HepG2 (cell line): ENCODE measurements at regions not wholly inside any gene's neighbourhood (a gene's known extent, or its start where the extent isn't known, plus 50 kb on each side); places are given as distances from the start of the nearest gene placed in this dataset.
A peak's percentile ranks its signal among the peaks of the same experiment; 100 is the strongest.

Experiments used
- ATAC-seq: fragments of 200-7000 bp; cut with Tn5 transposase; 3 replicates; pipeline ENCODE4 v1.9.1; 2020; ENCODE audit warnings: mild to moderate bottlenecking, moderate library complexity
- BruUV-seq: library from RNA; stranded (reverse); fragments of 400-500 nt; replicated peaks from 2 replicates; lab custom pipeline; 2021; lab: Mats Ljungman, UMichigan
- CTCF ChIA-PET: fragments of 300-600 bp; formaldehyde crosslinking; extraction: SDS; loops from one replicate; lab custom pipeline; 2021; ENCODE audit warnings: low total read pairs, inconsistent platforms, low intra/inter-chr PET ratio; lab: Yijun Ruan, JAX
- POLR2A ChIA-PET: fragments of 350-600 bp; sonication (Branson Sonifier 250); formaldehyde crosslinking; loops from one replicate; lab custom pipeline; 2020; ENCODE audit warnings: antibody characterized with exemption, inconsistent platforms; lab: Yijun Ruan, JAX
- DNase-seq: peaks from one replicate; pipeline ENCODE4 v3.0.0-alpha.2; 2015; ENCODE audit warnings: low spot score
- FAIRE-seq: peaks from 3 replicates; lab custom pipeline; 2011; peaks lifted over from hg19 to GRCh38; lab: Jason Lieb, UNC
- H2AFZ ChIP-seq: one replicate; pipeline ENCODE4 v1.6.1; 2011; ENCODE audit warnings: low read length, inconsistent platforms
- H3K27ac ChIP-seq: fragments of 300-600 bp; 3 replicates; pipeline ENCODE4 v1.8.0; 2011; ENCODE audit warnings: mixed run types, mild to moderate bottlenecking, mixed read lengths, low read length, inconsistent platforms; ENCODE audit not compliant: insufficient read depth; ENCODE audit errors: extremely low read length
- H3K27me3 ChIP-seq, 2 experiments: fragments of 200-600 bp in 1 of 2; 2 replicates in 1 of 2; 3 replicates in 1 of 2; pipeline versions ENCODE4 v1.6.0 to v1.8.0; 2011; ENCODE audit warnings: low read length in 2 of 2, mild to moderate bottlenecking in 2 of 2, moderate library complexity in 2 of 2, inconsistent platforms in 1 of 2; ENCODE audit not compliant: insufficient read depth in 2 of 2, control insufficient read depth in 1 of 2
- H3K36me3 ChIP-seq, 2 experiments: fragments of 200-600 bp in 1 of 2; replicated peaks in 1 of 2; 2 replicates in 1 of 2; 3 replicates in 1 of 2; pipeline versions ENCODE4 v1.5.1 to v1.8.0; 2011; ENCODE audit warnings: low read length in 2 of 2, inconsistent platforms in 1 of 2; ENCODE audit not compliant: insufficient read depth in 2 of 2, control insufficient read depth in 1 of 2
- H3K4me1 ChIP-seq: 2 replicates; pipeline ENCODE4 v1.5.1; 2012; ENCODE audit warnings: low read length, inconsistent platforms; ENCODE audit not compliant: insufficient read depth
- H3K4me2 ChIP-seq: 2 replicates; pipeline ENCODE4 v1.6.0; 2011; ENCODE audit warnings: low read depth, low read length, inconsistent platforms
- H3K4me3 ChIP-seq, 3 experiments: fragments of 200-600 bp in 1 of 3; sonication (generic), shearing (Covaris generic) in 1 of 3; replicated peaks in 1 of 3; 2 replicates each; pipeline ENCODE4 v1.5.1; 2011 to 2016; ENCODE audit warnings: low read length in 3 of 3, inconsistent platforms in 2 of 3, low read depth in 2 of 3, mild to moderate bottlenecking in 2 of 3, control low read depth in 1 of 3, mixed read lengths in 1 of 3; ENCODE audit not compliant: insufficient read depth in 1 of 3
- H3K79me2 ChIP-seq: one replicate; pipeline ENCODE4 v1.6.1; 2011; ENCODE audit warnings: low read length, inconsistent platforms; ENCODE audit not compliant: insufficient read depth
- H3K9ac ChIP-seq: 2 replicates; pipeline ENCODE4 v1.6.0; 2011; ENCODE audit warnings: mild to moderate bottlenecking, low read depth, low read length, inconsistent platforms; ENCODE audit not compliant: insufficient read depth
- H3K9me3 ChIP-seq: 2 replicates; pipeline ENCODE4 v1.5.1; 2012; ENCODE audit warnings: mild to moderate bottlenecking, low read length
- H4K20me1 ChIP-seq: 2 replicates; pipeline ENCODE4 v1.6.0; 2011; ENCODE audit warnings: inconsistent platforms, mild to moderate bottlenecking, low read length, moderate library complexity; ENCODE audit not compliant: insufficient read depth
- ARHGAP35 ChIP-seq: sonication (generic); formaldehyde crosslinking; IDR thresholded peaks from 2 replicates; pipeline ENCODE4 v1.9.0; 2022; ENCODE audit warnings: mild to moderate bottlenecking, inconsistent platforms, moderate library complexity, missing genetic modification reagents, borderline replicate concordance
- ATAD3A ChIP-seq: sonication (generic); formaldehyde crosslinking; IDR thresholded peaks from 2 replicates; pipeline ENCODE4 v1.4.0; 2020; ENCODE audit warnings: missing genetic modification reagents
- BRD4 ChIP-seq: sonication (generic); formaldehyde crosslinking; IDR thresholded peaks from 2 replicates; pipeline ENCODE4 v1.4.0; 2020; ENCODE audit warnings: missing genetic modification reagents
- FIP1L1 ChIP-seq: fragments of 200-400 bp; formaldehyde crosslinking; IDR thresholded peaks from 2 replicates; pipeline ENCODE4 v1.6.1; 2018; ENCODE audit warnings: low read depth, mild to moderate bottlenecking, low read length, moderate library complexity, borderline replicate concordance; ENCODE audit not compliant: insufficient read depth
- GABPB1 ChIP-seq: IDR thresholded peaks from 2 replicates; pipeline ENCODE4 v1.6.1; 2016; ENCODE audit warnings: mild to moderate bottlenecking, missing genetic modification reagents, moderate library complexity, missing compliant biosample characterization
- HMGXB4 ChIP-seq, 2 experiments: sonication (generic) in 1 of 2; formaldehyde crosslinking in 1 of 2; IDR thresholded peaks; 2 replicates each; pipeline versions ENCODE4 v1.4.0 to v1.6.1; 2018 to 2020; ENCODE audit warnings: missing genetic modification reagents in 2 of 2, borderline replicate concordance in 1 of 2, low read depth in 1 of 2, mild to moderate bottlenecking in 1 of 2, missing biosample characterization in 1 of 2
- MAFF ChIP-seq: IDR thresholded peaks from 2 replicates; pipeline ENCODE4 v1.6.1; 2011; ENCODE audit warnings: low read depth, low read length, improper control_type of control experiment
- MAFK ChIP-seq, 2 experiments: IDR thresholded peaks in 1 of 2; conservative IDR thresholded peaks in 1 of 2; 2 replicates each; pipeline ENCODE4 v1.6.1; 2011; ENCODE audit warnings: improper control_type of control experiment in 2 of 2, low read length in 2 of 2
- MEIS1 ChIP-seq: sonication (generic); formaldehyde crosslinking; IDR thresholded peaks from 2 replicates; pipeline ENCODE4 v1.9.0; 2021; ENCODE audit warnings: mild to moderate bottlenecking, missing genetic modification reagents, moderate library complexity, borderline replicate concordance
- MXI1 ChIP-seq: IDR thresholded peaks from 3 replicates; pipeline ENCODE4 v1.6.1; 2012; ENCODE audit warnings: low read depth, low read length, inconsistent platforms, borderline replicate concordance
- RAD21 ChIP-seq: fragments of 450-650 bp; formaldehyde crosslinking; IDR thresholded peaks from 2 replicates; pipeline ENCODE4 v1.5.0; 2020; ENCODE audit warnings: mild to moderate bottlenecking
- SNAPC5 ChIP-seq: sonication (generic); formaldehyde crosslinking; IDR thresholded peaks from 2 replicates; pipeline ENCODE4 v1.8.1; 2023; ENCODE audit warnings: mild to moderate bottlenecking, missing genetic modification reagents, borderline replicate concordance
- SRY ChIP-seq: sonication (generic); formaldehyde crosslinking; IDR thresholded peaks from 2 replicates; pipeline ENCODE4 v1.8.0; 2022; ENCODE audit warnings: mild to moderate bottlenecking, missing genetic modification reagents
- U2AF2 ChIP-seq: fragments of 200-400 bp; formaldehyde crosslinking; IDR thresholded peaks from 2 replicates; pipeline ENCODE4 v1.6.1; 2017; ENCODE audit warnings: low read depth, mild to moderate bottlenecking, low read length
- ZFP82 ChIP-seq: sonication (generic); formaldehyde crosslinking; IDR thresholded peaks from 2 replicates; pipeline ENCODE4 v1.5.1; 2020; ENCODE audit warnings: mild to moderate bottlenecking, missing genetic modification reagents, borderline replicate concordance
- ZNF329 ChIP-seq: sonication (generic); formaldehyde crosslinking; IDR thresholded peaks from 2 replicates; pipeline ENCODE4 v1.9.0; 2021; ENCODE audit warnings: low read depth, mild to moderate bottlenecking, missing genetic modification reagents
- ZNF605 ChIP-seq: sonication (generic); formaldehyde crosslinking; IDR thresholded peaks from 2 replicates; pipeline ENCODE4 v1.8.0; 2022; ENCODE audit warnings: mild to moderate bottlenecking, missing genetic modification reagents
- ZNF672 ChIP-seq: sonication (generic); formaldehyde crosslinking; IDR thresholded peaks from 2 replicates; pipeline ENCODE4 v1.8.1; 2022; ENCODE audit warnings: missing genetic modification reagents
- WGBS: methylation state at CpG from one replicate; pipeline ENCODE4 v1.1.6; 2017; ENCODE audit warnings: low lambda C conversion rate; 5-methylcytosine and 5-hydroxymethylcytosine counted together
- in situ Hi-C: cut with HindIII; loops from 2 replicates; pipeline ENCODE4 v1.10.0; 2017; ENCODE audit warnings: low pct_unique_long_range_greater_than_20kb; ENCODE audit not compliant: extremely low pct_ligation_motif_present
- intact Hi-C: fragments of 100-400 bp; cut with micrococcal nuclease; formaldehyde crosslinking; loops from one replicate; pipeline ENCODE4 v1.10.0; 2022; ENCODE audit not compliant: unreplicated experiment

- TF ChIP-seq U2AF2: no peak
- TF ChIP-seq BRD4 (CRISPR knock-in tag): no peak
- no peak for TF ChIP-seq RAD21
- TF ChIP-seq ZNF672: no peak
- TF ChIP-seq GABPB1 (CRISPR knock-in tag): no peak
- no peak for TF ChIP-seq FIP1L1
- no peak for TF ChIP-seq ATAD3A
- TF ChIP-seq ZFP82 (CRISPR knock-in tag): no peak
- no peak for TF ChIP-seq ARHGAP35 (CRISPR knock-in tag)
- TF ChIP-seq MEIS1 (CRISPR knock-in tag): no peak
- no peak for TF ChIP-seq MXI1
Observed at GRCh38 chrX:36913551-36913950, 94.6 kb upstream of the FAM47C start (continued).

- Histone ChIP-seq H3K4me2 (no peak overlapping the region), H3K4me1 (no peaks in the 10 kb centered on the region), H3K27me3 (no peaks in the 10 kb centered on the region), H3K4me3 (no peak overlapping the region), H3K36me3 (no peaks in the 10 kb centered on the region), H3K79me2 (no peaks in the 10 kb centered on the region), H3K9me3 (no peaks in the 10 kb centered on the region), H2AFZ (no peak overlapping the region), H3K9ac (no peak overlapping the region), H3K27ac (no peak overlapping the region), H4K20me1 (no peaks in the 10 kb centered on the region)
- FAIRE-seq (no peak), ATAC-seq (no peak), DNase-seq (no peak)
- in situ Hi-C loops: no loop called here
- CTCF ChIA-PET: no interaction called here
- intact Hi-C loops: no loop called here
- POLR2A ChIA-PET: no interaction called here
- no TSS peak for BruUV-seq
- 4% methylated on average over 2 of the region's 2 CpGs for WGBS
- TF ChIP-seq HMGXB4 (CRISPR knock-in tag; IDR thresholded peaks at IDR 0.05; ENCODE audit: borderline replicate concordance in 1 of 2, low read depth in 1 of 2) (no peak), MAFK (conservative IDR thresholded peaks at IDR 0.05 in 1 of 2, IDR thresholded peaks at IDR 0.05 in 1 of 2; ENCODE audit: low read length in 2 of 2) (peak; percentile 39 to 70; a peak in 2 of 4 replicates), SRY (CRISPR knock-in tag) (no peak), MAFF (peak; percentile 51; the same call in 1 of the 2 replicates), ZNF605 (no peak), SNAPC5 (CRISPR knock-in tag) (no peak), ZNF329 (no peak)
Observed at GRCh38 chrX:36916941-36917340, 91.2 kb upstream of the FAM47C start.
